GM21423 (cell line): ENCODE measurements at regions not wholly inside any gene's neighbourhood (a gene's known extent, or its start where the extent isn't known, plus 50 kb on each side); places are given as distances from the start of the nearest gene placed in this dataset.
A peak's percentile ranks its signal among the peaks of the same experiment; 100 is the strongest.
"Not testable (repeated sequence)": the region's sequence is repeated elsewhere in the genome, so short reads cannot be mapped to it uniquely, and the experiment has no call there.

Experiments used
- ATAC-seq: cut with Tn5 transposase; IDR thresholded peaks from one replicate; pipeline ENCODE4 v1.9.1; 2021; ENCODE audit warnings: mild to moderate bottlenecking, moderate library complexity; ENCODE audit not compliant: unreplicated experiment

- no peak for ATAC-seq
Measured at GRCh38 chr3:29011441-29011840, 269.4 kb upstream of the RBMS3 start.

- no peak for ATAC-seq
Measured at GRCh38 chr3:29011966-29012365, 268.9 kb upstream of the RBMS3 start.

- no peak for ATAC-seq
Measured at GRCh38 chr3:29022976-29023375, 257.9 kb upstream of the RBMS3 start.

GRCh38 chr3:29026286-29026685, 254.6 kb upstream of the RBMS3 start:
- ATAC-seq, result peak; percentile 98

GRCh38 chr3:29026959-29027358, 253.9 kb upstream of the RBMS3 start:
- no peak for ATAC-seq

GRCh38 chr3:29031175-29031574, 249.7 kb upstream of the RBMS3 start:
- ATAC-seq, result not testable (repeated sequence)

- ATAC-seq, result no peak
Measured at GRCh38 chr3:29033511-29033910, 247.4 kb upstream of the RBMS3 start.

GRCh38 chr3:29050155-29050554, 230.7 kb upstream of the RBMS3 start:
- no peak for ATAC-seq

- no peak for ATAC-seq
Measured at GRCh38 chr3:29057326-29057725, 223.5 kb upstream of the RBMS3 start.

GRCh38 chr3:29064085-29064484, 216.8 kb upstream of the RBMS3 start:
- no peak for ATAC-seq

GRCh38 chr3:29065211-29065785, 215.6 kb upstream of the RBMS3 start:
- ATAC-seq, result no peak

- ATAC-seq, result no peak
Measured at GRCh38 chr3:29067007-29067406, 213.9 kb upstream of the RBMS3 start.

- ATAC-seq, result no peak
Measured at GRCh38 chr3:29070959-29071634, 209.8 kb upstream of the RBMS3 start.

GRCh38 chr3:29072611-29073010, 208.3 kb upstream of the RBMS3 start:
- no peak for ATAC-seq

- no peak for ATAC-seq
Measured at GRCh38 chr3:29077356-29077755, 203.5 kb upstream of the RBMS3 start.

GRCh38 chr3:29079358-29079757, 201.5 kb upstream of the RBMS3 start:
- ATAC-seq, result no peak

- ATAC-seq, result no peak
Measured at GRCh38 chr3:29080967-29081366, 199.9 kb upstream of the RBMS3 start.

GRCh38 chr3:29083081-29083480, 197.8 kb upstream of the RBMS3 start:
- ATAC-seq, result no peak

GRCh38 chr3:29083676-29084075, 197.2 kb upstream of the RBMS3 start:
- ATAC-seq, result no peak

- ATAC-seq, result no peak
Measured at GRCh38 chr3:29088579-29088978, 192.3 kb upstream of the RBMS3 start.

- no peak for ATAC-seq
Measured at GRCh38 chr3:29090912-29091597, 189.8 kb upstream of the RBMS3 start.

GRCh38 chr3:29091599-29092189, 189.2 kb upstream of the RBMS3 start:
- ATAC-seq, result no peak
